ENCODE measurements at regions not wholly inside any gene's neighbourhood (a gene's known extent, or its start where the extent isn't known, plus 50 kb on each side); places are given as distances from the start of the nearest gene placed in this dataset.

DNA sequence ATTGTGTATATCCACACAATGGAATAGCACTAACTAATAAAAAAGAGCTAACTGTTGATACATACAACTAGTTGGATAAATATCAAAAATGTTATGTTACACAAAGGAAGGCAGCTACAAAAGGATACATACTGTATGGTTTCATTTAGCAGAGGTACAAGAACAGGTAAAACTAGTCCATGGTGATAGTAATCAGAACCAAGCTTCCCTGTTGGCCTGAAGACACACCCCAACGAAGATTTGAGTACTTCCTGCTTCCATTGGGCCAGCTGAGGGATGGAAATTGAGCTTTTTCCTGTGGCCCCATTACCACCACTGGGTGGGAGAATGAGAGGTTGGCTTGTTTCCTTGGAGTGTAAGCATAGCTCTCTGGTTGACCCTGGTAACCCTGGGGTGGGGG lies 117.3 kb upstream of the CADPS start:
- TF ChIP-seq CTCF (IDR thresholded peaks at IDR 0.05), result no peak
- no peak for TF ChIP-seq EZH2phosphoT487 (IDR thresholded peaks at IDR 0.05)
- no peak for TF ChIP-seq EZH2 (IDR thresholded peaks at IDR 0.05)

All from neural progenitor cell (in vitro differentiated cells).